HT-29 (cell line): ENCODE measurements at regions not wholly inside any gene's neighbourhood (a gene's known extent, or its start where the extent isn't known, plus 50 kb on each side); places are given as distances from the start of the nearest gene placed in this dataset.

Experiments
- DNase-seq: peaks from one replicate; pipeline ENCODE4 v3.0.0-alpha.2; 2015; ENCODE audit warnings: low spot score

DNA sequence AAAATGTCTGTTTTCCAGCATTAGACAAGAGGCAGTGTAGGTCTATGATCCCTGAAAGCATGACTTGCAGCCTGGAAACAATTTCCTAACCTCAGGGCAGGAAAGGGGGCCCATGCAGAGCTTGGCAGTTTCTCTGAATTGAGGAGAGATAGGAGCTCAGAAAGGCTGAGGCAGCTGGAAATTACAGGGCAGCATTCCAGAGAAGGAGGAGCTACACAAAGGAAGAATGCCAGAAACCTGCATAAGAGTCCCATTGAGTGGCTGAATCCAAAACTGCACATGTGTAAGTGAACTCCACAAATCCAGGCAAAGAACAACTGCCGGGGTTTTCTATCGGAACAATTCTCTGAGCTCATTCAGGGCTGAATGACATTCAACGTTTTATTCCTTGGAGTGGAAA lies 346.8 kb downstream of the PIK3R1 start:
- peak; percentile 22 for DNase-seq

DNA sequence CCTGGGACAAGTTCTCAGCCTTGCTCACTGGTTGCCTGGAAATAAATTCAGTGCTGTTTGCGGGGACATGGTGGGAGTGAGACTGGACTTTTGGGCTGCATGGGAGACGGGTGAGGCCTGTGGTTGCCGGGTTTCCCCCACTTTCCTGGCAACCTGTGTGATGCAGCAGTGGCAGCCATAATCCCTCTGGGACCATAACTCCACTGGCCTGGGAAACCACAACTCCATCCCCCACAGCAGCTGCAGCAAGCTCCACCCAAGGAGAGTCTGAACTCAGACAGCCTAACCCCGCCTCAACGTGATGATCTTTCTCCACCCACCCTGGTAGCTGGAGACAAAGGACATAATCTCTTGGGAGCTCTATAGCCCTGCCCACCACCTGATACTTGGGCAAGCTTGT lies 349.9 kb downstream of the PIK3R1 start:
- DNase-seq, result no peak

DNA sequence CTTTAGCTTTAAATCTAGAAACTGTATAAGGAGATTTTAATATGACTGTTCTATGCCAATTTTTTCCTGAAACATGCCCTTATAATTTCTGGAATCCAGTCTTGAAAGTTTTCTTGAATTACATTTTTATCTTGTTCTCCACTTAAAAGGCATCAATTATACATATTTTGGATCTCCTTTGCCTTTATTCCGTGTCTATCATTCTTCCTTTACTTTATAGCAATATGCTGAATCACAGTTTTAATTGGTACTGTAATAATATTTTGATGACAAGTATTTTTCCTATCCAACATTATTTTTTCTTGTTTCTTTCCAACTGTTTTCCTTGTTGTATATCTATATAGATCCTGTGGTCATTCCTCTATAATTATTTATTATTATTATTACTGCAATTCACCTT lies 361.2 kb downstream of the PIK3R1 start:
- no peak for DNase-seq

DNA sequence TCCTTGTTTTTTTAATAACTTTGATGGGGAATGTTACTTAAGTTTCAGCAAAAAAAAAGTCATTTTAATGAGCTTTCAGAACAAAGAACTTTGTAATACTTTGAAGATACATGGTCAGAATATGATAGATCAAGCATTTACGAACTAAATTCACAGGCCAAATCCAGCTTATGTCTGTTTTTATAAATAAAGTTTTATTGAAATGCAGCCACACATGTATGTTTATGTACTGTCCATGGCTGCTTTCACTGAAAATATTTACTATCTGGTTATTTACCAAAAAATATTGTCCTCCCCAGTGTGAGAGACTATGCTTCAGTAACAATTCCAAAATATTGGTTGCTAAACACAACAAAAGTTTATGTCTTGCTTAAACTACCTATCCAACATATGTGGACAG lies 366.7 kb downstream of the PIK3R1 start:
- DNase-seq, result no peak

DNA sequence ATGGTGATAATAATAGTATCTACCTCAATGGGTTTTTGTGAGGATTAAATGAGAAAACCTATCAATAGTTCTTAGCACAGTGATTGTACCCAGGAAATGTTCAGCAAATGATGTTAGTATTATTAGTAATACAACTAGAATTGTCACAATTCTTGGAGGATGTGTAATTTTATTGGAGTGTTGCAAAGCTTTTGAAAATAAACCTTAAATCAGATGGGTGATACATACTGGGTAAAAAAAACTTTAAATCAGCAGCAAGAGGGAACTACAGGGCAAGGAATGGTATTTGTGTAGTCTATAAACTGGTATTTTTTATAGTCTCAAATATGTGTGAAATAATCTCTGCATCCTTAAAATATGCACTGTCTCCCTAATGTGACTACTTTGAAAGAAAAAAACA lies 371.6 kb downstream of the PIK3R1 start:
- no peak for DNase-seq

DNA sequence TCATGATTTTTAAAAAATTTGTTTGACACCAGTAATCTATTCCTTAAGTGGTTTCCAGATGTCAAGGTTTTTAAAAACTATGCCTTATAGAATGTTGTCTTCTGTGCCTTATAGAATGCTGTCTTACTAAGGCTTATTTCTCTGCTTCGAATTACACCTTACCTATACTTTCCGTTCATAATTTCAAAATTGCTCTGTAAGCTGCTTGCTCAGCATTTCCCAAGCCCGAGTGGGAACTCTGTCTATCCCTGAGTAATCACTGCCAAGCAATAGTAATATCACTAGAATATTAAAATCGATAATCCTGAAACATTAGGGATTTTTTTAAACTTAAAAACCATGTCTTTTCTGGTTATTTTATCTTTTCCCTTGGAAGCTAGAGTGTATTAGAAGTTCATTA lies 376.3 kb downstream of the PIK3R1 start:
- DNase-seq, result no peak

DNA sequence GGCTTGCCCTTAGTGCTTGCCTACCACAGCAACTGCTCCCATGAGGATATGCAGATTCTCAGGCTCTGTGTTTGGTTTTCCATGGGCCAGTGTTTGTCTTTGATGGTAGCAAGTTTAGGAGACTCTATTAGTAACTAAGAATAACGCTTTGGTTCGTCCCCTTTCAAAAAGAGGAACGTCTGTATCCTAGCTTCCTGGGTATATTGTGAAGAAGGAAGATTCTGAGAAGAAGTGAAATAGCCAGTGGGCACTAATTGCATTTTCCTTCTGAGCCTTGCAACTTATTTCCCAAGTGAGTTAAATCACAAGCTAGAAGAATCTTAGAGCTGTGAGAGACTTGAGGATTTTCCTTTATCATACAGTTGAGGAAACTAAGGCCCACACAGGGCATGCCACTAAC lies 376.8 kb downstream of the PIK3R1 start:
- DNase-seq, result no peak

DNA sequence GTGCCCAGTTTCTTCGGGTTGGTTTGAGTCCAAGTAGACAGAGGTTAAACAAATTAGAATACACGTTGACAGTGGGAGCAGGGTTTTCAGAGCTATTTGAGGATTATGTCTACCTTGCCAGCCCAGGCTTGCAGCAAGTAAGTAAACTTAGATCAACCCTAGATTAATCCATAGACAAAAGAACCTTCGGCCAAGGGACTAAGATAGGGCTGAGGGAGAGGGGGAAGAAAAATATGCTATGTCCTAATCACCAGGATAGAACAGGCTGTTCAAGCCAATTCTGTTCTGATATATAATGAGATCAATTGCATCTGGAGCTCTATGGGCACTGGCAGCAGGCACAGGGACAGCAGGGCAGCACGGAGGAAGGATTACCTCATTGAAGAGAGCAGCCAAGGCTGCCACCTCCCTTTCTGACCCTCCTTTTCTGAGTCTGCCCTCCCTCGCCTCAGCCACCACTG lies 377.7 kb downstream of the PIK3R1 start:
- DNase-seq, result no peak

DNA sequence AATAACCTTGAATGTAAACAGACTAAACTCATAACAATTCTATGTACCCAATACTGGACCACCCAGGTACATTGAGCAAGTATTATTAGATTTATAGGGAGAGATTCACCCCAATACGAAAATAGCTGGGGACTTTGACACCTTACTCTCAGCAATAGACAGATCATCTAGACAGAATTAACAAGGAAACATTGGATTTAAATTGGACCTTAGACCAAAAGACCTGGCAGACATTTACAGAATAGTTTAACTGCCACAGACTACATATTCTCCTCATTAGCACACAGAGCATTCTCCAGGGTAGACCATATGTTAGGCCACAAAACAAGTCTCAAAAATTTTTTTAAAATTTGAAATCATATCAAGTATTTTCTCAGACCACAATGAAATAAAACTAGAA lies 397.4 kb downstream of the PIK3R1 start:
- no peak for DNase-seq

DNA sequence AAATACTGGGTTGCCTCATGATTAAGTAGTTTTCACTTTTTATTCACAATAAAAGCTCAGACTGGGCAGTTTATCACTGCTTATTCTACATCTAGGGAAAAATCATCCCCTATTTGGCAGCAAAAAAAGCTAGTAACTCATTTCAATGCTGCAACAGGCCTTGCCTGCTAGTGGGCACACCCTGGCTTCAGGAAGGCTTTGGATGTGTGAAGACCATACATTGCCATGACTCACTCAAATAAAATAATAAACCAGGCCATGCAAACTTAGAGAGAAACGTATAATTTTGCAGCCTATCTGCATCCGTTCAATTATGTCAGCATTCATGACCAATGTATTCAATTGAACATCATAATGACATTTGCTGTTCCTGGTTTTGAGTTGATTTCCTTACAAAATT lies 402.9 kb downstream of the PIK3R1 start:
- no peak for DNase-seq

DNA sequence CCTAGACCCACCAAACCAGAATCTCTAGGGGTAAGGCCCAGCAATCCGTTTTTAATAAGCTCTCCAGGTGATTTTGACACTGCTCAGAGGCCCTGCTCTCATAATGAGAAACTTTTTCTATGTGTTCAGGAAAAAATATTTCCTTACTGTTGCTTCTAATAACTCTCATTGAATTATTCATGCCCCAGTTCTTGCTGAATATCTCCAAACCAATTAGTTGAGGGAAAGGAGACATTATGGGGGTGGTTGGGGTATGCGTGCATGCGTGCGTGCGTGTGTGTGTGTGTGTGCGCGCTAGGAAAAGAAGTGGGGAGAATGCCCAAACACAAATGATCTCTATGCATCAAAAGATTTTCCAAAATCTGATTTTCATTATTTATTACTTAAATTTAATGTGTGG lies 411.4 kb downstream of the PIK3R1 start:
- no peak for DNase-seq

DNA sequence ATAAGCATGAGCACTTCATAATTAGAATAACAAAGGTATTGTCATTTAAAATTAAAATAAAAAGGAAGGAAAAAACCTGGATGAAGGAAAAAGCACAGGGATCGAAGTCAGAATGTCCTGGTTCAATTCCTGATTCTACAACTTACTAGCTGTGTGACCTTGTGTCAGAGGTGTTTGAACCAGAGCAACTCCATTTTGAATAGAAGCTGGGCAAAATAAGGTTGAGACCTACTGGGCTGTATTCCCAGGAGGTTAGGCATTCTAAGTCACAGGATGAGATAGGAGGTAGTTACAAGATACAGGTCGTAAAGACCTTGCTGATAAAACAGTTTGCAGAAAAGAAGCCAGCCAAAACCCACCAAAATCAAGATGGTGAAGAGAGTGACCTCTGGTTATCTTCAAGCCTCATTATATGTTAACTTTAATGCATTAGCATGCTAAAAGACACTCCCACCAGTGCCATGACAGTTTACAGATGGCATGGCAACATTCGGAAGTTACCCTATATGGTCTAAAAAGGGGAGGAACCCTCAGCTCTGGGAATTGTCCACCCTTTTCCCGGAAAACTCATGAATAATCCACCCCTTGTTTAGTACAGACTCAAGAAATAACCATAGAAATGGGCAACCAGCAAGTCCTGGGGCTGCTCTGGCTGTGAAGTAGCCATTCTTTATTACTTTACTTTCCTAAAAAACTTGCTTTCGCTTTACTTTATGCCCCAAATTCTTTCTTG lies 412.7 kb downstream of the PIK3R1 start:
- DNase-seq, result no peak

DNA sequence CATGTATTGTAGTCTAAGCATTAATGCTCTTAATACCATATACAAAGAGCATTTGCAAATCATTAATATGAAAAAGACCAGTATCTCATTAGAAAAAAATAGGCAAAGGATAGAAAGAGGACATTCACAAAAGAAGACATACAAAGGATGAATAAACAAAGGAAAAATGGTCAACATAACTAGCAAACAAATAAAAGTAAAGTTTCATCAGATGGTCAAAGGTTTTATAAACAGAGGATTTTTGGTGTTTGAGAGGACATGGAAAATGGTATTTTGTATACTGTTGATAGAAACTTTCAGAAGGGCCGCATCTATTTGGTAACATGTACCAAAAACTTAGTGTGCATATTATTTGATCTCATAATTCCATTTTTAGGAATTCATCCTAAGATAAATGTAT lies 414.8 kb downstream of the PIK3R1 start:
- no peak for DNase-seq

DNA sequence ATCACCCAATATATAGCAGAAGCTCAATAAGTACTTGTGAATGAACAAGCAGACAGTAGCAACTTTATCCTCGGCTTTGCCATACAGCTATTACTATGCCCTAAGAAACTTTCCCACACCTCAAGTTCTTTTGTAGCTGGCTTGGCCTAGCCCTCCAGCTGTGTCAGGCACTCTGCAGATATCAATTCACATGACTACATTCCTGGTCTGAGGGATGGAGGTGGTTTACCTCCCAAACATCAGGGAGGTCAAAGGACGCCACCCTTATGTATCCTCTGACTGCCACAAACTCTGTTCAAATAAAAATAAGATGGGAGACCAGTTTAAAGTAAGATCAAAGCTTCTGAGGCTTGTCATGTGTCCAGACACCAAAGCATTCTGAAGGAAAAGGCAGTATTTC lies 416.3 kb downstream of the PIK3R1 start:
- DNase-seq, result no peak

DNA sequence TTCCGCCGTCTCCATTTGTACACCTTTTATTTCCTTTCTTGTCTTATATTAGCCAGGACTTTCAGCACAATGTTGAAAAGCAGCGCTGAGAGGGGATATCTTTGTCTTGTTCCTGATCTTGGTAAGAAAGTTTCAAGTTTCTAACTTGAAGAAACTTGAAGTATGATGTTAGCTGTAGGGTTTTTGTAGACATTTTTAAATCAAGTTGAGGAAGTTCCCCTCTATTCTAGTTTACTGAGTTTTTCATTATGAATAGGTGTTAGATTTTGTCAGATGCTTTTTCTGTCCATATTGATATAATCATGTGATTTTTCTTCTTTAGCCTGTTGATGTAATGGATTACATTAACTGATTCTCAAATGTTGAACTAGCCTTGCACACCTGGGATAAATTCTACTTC lies 425.7 kb downstream of the PIK3R1 start:
- DNase-seq, result no peak

DNA sequence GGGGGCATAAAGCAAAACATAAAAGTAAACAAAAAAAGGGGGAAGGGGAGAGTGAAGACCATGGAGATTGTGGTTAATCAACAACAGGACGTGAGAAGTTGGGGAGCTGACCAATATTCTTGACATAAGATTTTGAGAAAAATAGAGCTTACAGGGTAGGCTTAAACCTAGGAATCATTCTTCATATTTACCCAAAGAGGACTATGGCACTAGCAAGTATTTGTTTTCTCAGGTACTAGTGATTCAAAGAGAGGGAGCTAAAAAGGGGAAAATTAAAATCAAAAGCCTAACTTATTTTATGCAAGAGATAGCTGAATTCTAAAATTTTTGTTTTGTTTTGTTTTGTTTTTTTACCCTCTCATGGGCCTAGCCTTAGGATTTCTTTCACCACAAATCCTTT lies 427.5 kb downstream of the PIK3R1 start:
- DNase-seq, result no peak

DNA sequence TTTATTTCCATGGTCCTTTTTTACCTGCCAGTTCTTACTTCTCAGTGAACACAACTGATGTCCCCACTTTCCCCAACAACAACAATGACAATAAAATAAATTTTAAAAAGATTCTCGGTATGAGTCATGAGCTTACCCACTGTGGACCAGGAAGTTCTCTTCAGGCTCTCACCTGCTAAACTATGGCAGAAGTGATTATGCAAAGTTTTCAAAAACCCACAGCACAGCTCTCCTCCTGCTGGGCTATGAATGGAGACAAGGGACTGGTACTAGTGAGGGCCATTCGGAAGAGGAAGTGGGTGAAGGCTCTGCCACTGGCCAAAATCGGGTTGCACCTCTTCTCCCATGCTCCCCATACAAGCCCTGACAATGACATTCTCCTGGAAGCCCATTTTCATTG lies 429.4 kb downstream of the PIK3R1 start:
- peak; percentile 30 for DNase-seq

DNA sequence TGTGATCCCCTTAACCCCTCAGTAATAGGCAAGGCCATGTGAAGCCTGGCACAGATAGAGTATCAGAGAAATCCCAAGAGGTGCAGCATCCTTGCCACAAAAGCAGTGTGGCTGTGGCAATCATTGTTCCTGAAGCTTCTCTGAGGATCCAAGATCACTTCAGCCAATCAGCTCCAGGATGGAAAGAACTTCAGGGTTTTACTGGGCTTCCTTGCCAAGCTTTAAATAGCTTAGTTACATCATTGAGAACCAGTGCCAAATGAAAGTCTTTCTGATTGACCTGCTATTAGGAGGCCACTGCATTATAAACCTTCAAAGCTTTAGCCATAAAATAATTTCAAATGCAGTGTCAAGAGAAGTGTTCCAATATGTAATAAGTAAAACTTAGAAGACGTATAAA lies 430.6 kb downstream of the PIK3R1 start:
- DNase-seq, result no peak

DNA sequence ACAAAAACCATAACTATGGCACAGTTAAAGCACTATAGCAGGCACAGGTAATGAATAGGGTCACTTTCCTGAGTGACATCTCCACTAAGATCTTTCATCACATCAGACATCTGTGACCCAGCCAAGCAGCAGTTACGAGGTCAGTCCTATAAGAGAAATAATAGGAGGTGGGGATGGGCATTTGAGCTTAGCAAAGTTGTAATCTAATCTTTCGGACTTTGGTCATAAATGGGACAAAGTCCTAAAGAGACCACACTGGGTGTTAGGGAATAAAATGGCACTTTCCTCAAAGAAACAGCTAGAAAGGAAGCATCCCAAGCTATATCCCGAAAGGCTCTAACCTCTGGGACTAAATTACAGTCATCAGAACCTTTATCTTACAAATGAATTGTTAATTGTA lies 432.2 kb downstream of the PIK3R1 start:
- DNase-seq, result no peak

DNA sequence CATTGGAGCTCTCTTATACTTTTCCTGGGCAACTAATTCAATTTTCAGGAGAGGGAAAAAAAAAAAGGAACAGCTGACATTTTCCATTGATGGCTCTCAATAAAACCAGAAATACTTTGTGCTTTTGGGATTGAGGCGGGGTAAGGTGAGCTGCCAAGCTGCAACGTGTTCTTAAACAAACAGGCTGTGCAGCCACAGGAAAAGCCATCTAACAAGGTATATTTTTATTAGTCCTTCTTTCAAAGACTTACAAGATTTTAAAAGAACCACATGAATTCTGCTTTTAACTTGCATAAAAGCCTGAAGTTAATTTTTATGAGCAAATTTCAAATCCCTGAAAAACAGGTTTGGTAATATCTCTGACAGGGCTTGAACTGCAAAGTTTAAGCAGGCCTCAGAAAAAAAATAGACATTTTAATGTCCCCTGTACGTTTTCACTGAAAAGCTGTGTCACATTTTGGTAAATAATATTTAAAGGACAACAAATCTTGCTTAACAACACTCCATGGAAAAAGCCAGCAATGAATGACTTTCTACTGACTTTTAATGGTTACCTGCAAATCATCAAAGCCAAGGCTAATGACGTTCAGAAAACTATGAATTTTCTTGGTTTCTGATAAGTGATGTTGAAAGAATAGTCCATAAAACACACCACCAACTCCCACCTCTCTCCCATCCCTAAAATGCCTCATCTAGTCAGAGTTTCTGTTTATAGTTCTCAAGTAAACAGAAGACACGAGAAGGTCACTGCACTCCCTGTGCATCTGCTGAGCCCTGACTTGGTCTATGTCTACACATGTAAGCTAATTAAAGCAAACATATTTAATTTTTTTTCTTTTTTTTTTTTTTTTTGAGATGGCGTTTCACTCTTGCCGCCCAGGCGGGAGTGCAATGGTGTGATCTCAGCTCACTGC lies 433.6 kb downstream of the PIK3R1 start:
- DNase-seq, result peak; percentile 61

DNA sequence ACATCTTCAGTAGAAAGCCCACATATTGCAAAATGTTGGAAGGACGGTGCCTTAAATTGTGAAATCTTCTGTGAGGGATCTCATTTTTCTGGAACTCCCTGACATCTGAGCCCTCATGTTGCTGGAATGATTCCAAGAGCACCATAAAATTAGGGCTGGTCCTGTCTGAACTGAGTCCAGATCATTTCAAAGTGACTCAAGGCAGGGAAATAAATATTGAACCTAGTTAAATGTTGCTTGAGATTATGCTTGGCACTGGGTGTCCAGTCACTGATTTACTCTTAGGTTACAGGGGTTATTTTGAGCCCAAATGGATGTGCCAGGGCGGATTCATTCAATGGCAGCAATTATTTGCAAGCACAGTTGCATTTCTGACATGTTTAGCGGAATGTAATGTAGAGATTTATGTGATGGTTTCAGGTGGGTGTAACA lies 437.0 kb downstream of the PIK3R1 start:
- DNase-seq, result peak; percentile 10

DNA sequence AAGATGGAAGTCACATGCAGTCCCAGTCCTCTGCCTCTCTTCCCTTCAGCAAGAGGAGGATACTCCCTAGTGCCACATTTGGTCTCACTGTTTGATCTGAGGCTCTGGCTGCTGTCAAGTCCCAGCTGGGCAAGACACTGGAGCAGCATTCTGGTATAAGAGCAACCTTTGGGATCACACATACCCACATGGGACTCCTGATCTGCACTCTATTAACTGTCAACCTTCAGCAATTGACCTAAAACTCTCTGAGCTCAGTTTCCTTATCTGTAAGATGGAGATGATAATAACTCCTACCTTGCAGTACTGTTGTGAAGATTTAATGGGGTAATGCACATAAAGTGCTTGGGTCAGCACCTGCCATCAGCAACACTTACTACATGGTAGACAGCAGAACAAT lies 437.9 kb downstream of the PIK3R1 start:
- no peak for DNase-seq
